Skeletal muscle tissue (tissue), 3 donors: ENCODE measurements at regions not wholly inside any gene's neighbourhood (a gene's known extent, or its start where the extent isn't known, plus 50 kb on each side); places are given as distances from the start of the nearest gene placed in this dataset.

Source experiments
- H3K27ac ChIP-seq: one replicate; pipeline ENCODE4 v1.7.0; 2013; ENCODE audit warnings: mild to moderate bottlenecking, low read depth, low read length, inconsistent platforms
- H3K27me3 ChIP-seq, 3 donors: one replicate each; pipeline ENCODE4 v1.7.0; 2013; ENCODE audit warnings: low read length in 3 of 3; ENCODE audit not compliant: control insufficient read depth in 3 of 3, insufficient read depth in 3 of 3
- H3K36me3 ChIP-seq, 3 donors: one replicate each; pipeline ENCODE4 v1.7.0; 2013; ENCODE audit warnings: low read length in 3 of 3; ENCODE audit not compliant: control insufficient read depth in 3 of 3, insufficient read depth in 3 of 3
- H3K4me1 ChIP-seq, 3 donors: one replicate each; pipeline ENCODE4 v1.7.0; 2013; ENCODE audit warnings: low read length in 3 of 3, mild to moderate bottlenecking in 3 of 3; ENCODE audit not compliant: control insufficient read depth in 3 of 3, insufficient read depth in 3 of 3
- H3K4me3 ChIP-seq, 3 donors: one replicate each; pipeline ENCODE4 v1.7.0; 2013; ENCODE audit warnings: low read length in 3 of 3
- H3K9ac ChIP-seq, 3 donors: one replicate each; pipeline ENCODE4 v1.7.0; 2013; ENCODE audit warnings: low read length in 3 of 3, mild to moderate bottlenecking in 3 of 3, moderate library complexity in 2 of 3, low read depth in 1 of 3
- H3K9me3 ChIP-seq, 3 donors: one replicate each; pipeline ENCODE4 v1.7.0; 2013; ENCODE audit warnings: low read length in 3 of 3; ENCODE audit not compliant: control insufficient read depth in 3 of 3
- donor health status: Osteomylitis.

- Histone ChIP-seq H3K27ac (no peak overlapping the region), H3K9me3 (no peaks in the 10 kb centered on the region), H3K9ac (no peak overlapping the region), H3K36me3 (no peaks in the 10 kb centered on the region), H3K4me1 (no peaks in the 10 kb centered on the region), H3K4me3 (no peak overlapping the region), H3K27me3 (no peaks in the 10 kb centered on the region)
Observed at GRCh38 chr10:108425283-108425964, 1260.9 kb upstream of the SORCS1 start.

GRCh38 chr10:108424656-108425055 lies 1260.2 kb upstream of the SORCS1 start:
- Histone ChIP-seq H3K36me3 (no peaks in the 10 kb centered on the region), H3K4me3 (no peak overlapping the region), H3K9ac (no peak overlapping the region), H3K27ac (no peak overlapping the region), H3K9me3 (no peaks in the 10 kb centered on the region), H3K4me1 (no peaks in the 10 kb centered on the region), H3K27me3 (no peaks in the 10 kb centered on the region)

GRCh38 chr10:108422286-108422685 lies 1257.8 kb upstream of the SORCS1 start:
- Histone ChIP-seq H3K4me1 (no peaks in the 10 kb centered on the region), H3K9ac (no peak overlapping the region), H3K27me3 (no peaks in the 10 kb centered on the region), H3K9me3 (no peaks in the 10 kb centered on the region), H3K27ac (no peak overlapping the region), H3K4me3 (no peak overlapping the region), H3K36me3 (no peaks in the 10 kb centered on the region)

GRCh38 chr10:108421266-108421665 lies 1256.8 kb upstream of the SORCS1 start:
- Histone ChIP-seq H3K27ac (no peak overlapping the region), H3K4me3 (no peak overlapping the region), H3K27me3 (no peaks in the 10 kb centered on the region), H3K9ac (no peak overlapping the region), H3K36me3 (no peaks in the 10 kb centered on the region), H3K4me1 (no peaks in the 10 kb centered on the region), H3K9me3 (no peaks in the 10 kb centered on the region)

- H3K36me3 ChIP-seq = no peaks in the 10 kb centered on the region
- H3K9ac ChIP-seq = no peak overlapping the region
- no peak overlapping the region for H3K27ac ChIP-seq
- no peaks in the 10 kb centered on the region for H3K4me1 ChIP-seq
- no peaks in the 10 kb centered on the region for H3K9me3 ChIP-seq
- no peaks in the 10 kb centered on the region for H3K27me3 ChIP-seq
- H3K4me3 ChIP-seq = no peak overlapping the region
Observed at GRCh38 chr10:108413954-108414353, 1249.4 kb upstream of the SORCS1 start.

GRCh38 chr10:108412323-108412722 lies 1247.8 kb upstream of the SORCS1 start:
- H3K4me1 ChIP-seq = no peaks in the 10 kb centered on the region
- no peaks in the 10 kb centered on the region for H3K36me3 ChIP-seq
- H3K27ac ChIP-seq = no peak overlapping the region
- H3K9ac ChIP-seq = no peak overlapping the region
- no peaks in the 10 kb centered on the region for H3K9me3 ChIP-seq
- no peak overlapping the region for H3K4me3 ChIP-seq
- H3K27me3 ChIP-seq = no peaks in the 10 kb centered on the region

- no peak overlapping the region for H3K27ac ChIP-seq
- no peaks in the 10 kb centered on the region for H3K36me3 ChIP-seq
- H3K4me1 ChIP-seq = no peaks in the 10 kb centered on the region
- no peaks in the 10 kb centered on the region for H3K9me3 ChIP-seq
- H3K9ac ChIP-seq = no peak overlapping the region
- no peak overlapping the region for H3K4me3 ChIP-seq
- no peaks in the 10 kb centered on the region for H3K27me3 ChIP-seq
Observed at GRCh38 chr10:108411894-108412293, 1247.4 kb upstream of the SORCS1 start.

- Histone ChIP-seq H3K27ac (no peak overlapping the region), H3K27me3 (no peaks in the 10 kb centered on the region), H3K4me1 (no peaks in the 10 kb centered on the region), H3K9me3 (no peaks in the 10 kb centered on the region), H3K4me3 (no peak overlapping the region), H3K36me3 (no peaks in the 10 kb centered on the region), H3K9ac (no peak overlapping the region)
Observed at GRCh38 chr10:108411206-108411605, 1246.7 kb upstream of the SORCS1 start.

- Histone ChIP-seq H3K36me3 (no peaks in the 10 kb centered on the region), H3K4me1 (no peaks in the 10 kb centered on the region), H3K9me3 (no peaks in the 10 kb centered on the region), H3K9ac (no peak overlapping the region), H3K27me3 (no peaks in the 10 kb centered on the region), H3K4me3 (no peak overlapping the region), H3K27ac (no peak overlapping the region)
Observed at GRCh38 chr10:108410236-108410635, 1245.7 kb upstream of the SORCS1 start.

- Histone ChIP-seq H3K9me3 (no peaks in the 10 kb centered on the region), H3K36me3 (no peaks in the 10 kb centered on the region), H3K4me1 (no peaks in the 10 kb centered on the region), H3K27ac (no peak overlapping the region), H3K4me3 (no peak overlapping the region), H3K9ac (no peak overlapping the region), H3K27me3 (no peaks in the 10 kb centered on the region)
Observed at GRCh38 chr10:108409306-108409705, 1244.8 kb upstream of the SORCS1 start.
